Neural cell (in vitro differentiated cells): ENCODE measurements at regions not wholly inside any gene's neighbourhood (a gene's known extent, or its start where the extent isn't known, plus 50 kb on each side); places are given as distances from the start of the nearest gene placed in this dataset.

Source experiments
- EP300 ChIP-seq: fragments of 450-650 bp; conservative IDR thresholded peaks from 2 replicates; pipeline ENCODE4 v1.6.1; 2014; ENCODE audit warnings: antibody characterized with exemption, mild to moderate bottlenecking, moderate library complexity; ENCODE audit not compliant: poor library complexity, severe bottlenecking
- EZH2 ChIP-seq: fragments of 200-600, 300-800 bp; shearing (Covaris generic), sonication (generic); IDR thresholded peaks from 2 replicates; pipeline ENCODE4 v1.6.1; 2014; ENCODE audit warnings: antibody characterized with exemption, low read length, borderline replicate concordance, mild to moderate bottlenecking; ENCODE audit not compliant: insufficient read depth, poor library complexity, severe bottlenecking
- POLR2AphosphoS5 ChIP-seq: IDR thresholded peaks from 2 replicates; pipeline ENCODE4 v1.6.1; 2012
- RAD21 ChIP-seq: fragments of 450-650 bp; conservative IDR thresholded peaks from 2 replicates; pipeline ENCODE4 v1.6.1; 2014; ENCODE audit warnings: antibody characterized with exemption, mild to moderate bottlenecking, moderate library complexity
- SMC3 ChIP-seq: fragments of 450-650 bp; conservative IDR thresholded peaks from 2 replicates; pipeline ENCODE4 v1.6.1; 2014; ENCODE audit warnings: antibody characterized with exemption, mild to moderate bottlenecking, moderate library complexity; ENCODE audit not compliant: poor library complexity
- TAF1 ChIP-seq: IDR thresholded peaks from 2 replicates; pipeline ENCODE4 v1.6.1; 2012; ENCODE audit warnings: low read depth
- TF ChIP-seq, protein P1 (sequence below): fragments of 450-650 bp; IDR thresholded peaks from 2 replicates; pipeline ENCODE4 v1.5.1; 2014; ENCODE audit warnings: antibody characterized with exemption, mild to moderate bottlenecking, moderate library complexity; ENCODE audit not compliant: poor library complexity, severe bottlenecking
- TF ChIP-seq, protein P2 (sequence below): IDR thresholded peaks from 2 replicates; pipeline ENCODE4 v1.6.1; 2012; ENCODE audit warnings: borderline replicate concordance

DNA sequence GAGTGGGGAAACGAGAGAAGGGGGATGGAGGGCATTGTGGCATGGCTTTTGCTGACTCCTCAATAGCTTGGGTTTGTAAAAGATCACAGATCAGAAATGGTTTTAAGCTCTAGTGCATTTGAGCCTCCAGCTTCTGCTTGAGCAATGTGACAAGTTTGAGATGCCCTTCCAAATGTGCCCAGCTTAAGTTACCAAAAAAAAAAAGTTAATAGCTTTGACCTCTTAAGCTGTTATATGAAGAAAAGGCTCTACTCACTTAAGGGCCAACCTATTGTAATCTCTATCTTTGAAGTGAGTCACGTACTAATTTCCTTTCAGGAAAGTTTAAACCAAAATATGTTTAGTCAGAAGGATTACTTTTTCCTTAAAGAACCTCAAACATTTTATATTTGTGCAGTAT is 428.8 kb upstream of the ACTBL2 start:
- TF ChIP-seq EZH2: no peak
- TF ChIP-seq, protein P1, sequence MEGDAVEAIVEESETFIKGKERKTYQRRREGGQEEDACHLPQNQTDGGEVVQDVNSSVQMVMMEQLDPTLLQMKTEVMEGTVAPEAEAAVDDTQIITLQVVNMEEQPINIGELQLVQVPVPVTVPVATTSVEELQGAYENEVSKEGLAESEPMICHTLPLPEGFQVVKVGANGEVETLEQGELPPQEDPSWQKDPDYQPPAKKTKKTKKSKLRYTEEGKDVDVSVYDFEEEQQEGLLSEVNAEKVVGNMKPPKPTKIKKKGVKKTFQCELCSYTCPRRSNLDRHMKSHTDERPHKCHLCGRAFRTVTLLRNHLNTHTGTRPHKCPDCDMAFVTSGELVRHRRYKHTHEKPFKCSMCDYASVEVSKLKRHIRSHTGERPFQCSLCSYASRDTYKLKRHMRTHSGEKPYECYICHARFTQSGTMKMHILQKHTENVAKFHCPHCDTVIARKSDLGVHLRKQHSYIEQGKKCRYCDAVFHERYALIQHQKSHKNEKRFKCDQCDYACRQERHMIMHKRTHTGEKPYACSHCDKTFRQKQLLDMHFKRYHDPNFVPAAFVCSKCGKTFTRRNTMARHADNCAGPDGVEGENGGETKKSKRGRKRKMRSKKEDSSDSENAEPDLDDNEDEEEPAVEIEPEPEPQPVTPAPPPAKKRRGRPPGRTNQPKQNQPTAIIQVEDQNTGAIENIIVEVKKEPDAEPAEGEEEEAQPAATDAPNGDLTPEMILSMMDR: no peak
- no peak for TF ChIP-seq RAD21
- TF ChIP-seq EP300: no peak
- TF ChIP-seq TAF1: no peak
- TF ChIP-seq, protein P2, sequence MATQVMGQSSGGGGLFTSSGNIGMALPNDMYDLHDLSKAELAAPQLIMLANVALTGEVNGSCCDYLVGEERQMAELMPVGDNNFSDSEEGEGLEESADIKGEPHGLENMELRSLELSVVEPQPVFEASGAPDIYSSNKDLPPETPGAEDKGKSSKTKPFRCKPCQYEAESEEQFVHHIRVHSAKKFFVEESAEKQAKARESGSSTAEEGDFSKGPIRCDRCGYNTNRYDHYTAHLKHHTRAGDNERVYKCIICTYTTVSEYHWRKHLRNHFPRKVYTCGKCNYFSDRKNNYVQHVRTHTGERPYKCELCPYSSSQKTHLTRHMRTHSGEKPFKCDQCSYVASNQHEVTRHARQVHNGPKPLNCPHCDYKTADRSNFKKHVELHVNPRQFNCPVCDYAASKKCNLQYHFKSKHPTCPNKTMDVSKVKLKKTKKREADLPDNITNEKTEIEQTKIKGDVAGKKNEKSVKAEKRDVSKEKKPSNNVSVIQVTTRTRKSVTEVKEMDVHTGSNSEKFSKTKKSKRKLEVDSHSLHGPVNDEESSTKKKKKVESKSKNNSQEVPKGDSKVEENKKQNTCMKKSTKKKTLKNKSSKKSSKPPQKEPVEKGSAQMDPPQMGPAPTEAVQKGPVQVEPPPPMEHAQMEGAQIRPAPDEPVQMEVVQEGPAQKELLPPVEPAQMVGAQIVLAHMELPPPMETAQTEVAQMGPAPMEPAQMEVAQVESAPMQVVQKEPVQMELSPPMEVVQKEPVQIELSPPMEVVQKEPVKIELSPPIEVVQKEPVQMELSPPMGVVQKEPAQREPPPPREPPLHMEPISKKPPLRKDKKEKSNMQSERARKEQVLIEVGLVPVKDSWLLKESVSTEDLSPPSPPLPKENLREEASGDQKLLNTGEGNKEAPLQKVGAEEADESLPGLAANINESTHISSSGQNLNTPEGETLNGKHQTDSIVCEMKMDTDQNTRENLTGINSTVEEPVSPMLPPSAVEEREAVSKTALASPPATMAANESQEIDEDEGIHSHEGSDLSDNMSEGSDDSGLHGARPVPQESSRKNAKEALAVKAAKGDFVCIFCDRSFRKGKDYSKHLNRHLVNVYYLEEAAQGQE: no peak
- TF ChIP-seq POLR2AphosphoS5: no peak
- no peak for TF ChIP-seq SMC3
